Mammary epithelial cell (primary cell): ENCODE measurements at regions not wholly inside any gene's neighbourhood (a gene's known extent, or its start where the extent isn't known, plus 50 kb on each side); places are given as distances from the start of the nearest gene placed in this dataset.

Experiments used
- EZH2 ChIP-seq: IDR thresholded peaks from 2 replicates; pipeline ENCODE4 v1.6.1; 2012; ENCODE audit warnings: low read length, inconsistent platforms, borderline replicate concordance
- TF ChIP-seq, protein P1 (sequence below), 2 donors: IDR thresholded peaks in 1 of 2; conservative IDR thresholded peaks in 1 of 2; 2 replicates each; pipeline ENCODE4 v1.5.1; 2011 to 2012; ENCODE audit warnings: inconsistent platforms in 2 of 2, low read length in 2 of 2, mild to moderate bottlenecking in 2 of 2, control low read depth in 1 of 2, low read depth in 1 of 2; ENCODE audit not compliant: insufficient read depth in 1 of 2; ENCODE audit errors: extremely low read depth in 1 of 2

DNA sequence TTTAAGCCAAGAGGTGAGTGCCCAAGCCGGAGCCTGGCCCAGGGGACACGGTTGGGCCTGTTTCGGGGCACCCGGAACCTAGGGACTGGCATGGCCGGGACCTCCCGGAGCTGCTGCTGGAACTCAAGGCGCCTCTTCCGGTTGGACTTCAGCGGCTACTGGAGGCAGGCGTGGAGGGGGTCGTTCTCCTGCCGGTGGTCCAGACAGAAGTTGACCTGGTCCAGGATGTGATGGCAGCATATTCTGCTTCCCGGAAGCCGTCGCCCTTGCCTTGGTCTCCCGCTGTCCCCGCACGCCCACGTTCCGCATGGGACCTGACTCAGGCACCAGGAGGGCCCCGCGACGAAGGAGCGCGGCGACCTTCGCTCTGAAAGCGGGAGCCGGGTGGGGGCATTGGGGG is 240.8 kb downstream of the FOXA2 start:
- TF ChIP-seq, protein P1, sequence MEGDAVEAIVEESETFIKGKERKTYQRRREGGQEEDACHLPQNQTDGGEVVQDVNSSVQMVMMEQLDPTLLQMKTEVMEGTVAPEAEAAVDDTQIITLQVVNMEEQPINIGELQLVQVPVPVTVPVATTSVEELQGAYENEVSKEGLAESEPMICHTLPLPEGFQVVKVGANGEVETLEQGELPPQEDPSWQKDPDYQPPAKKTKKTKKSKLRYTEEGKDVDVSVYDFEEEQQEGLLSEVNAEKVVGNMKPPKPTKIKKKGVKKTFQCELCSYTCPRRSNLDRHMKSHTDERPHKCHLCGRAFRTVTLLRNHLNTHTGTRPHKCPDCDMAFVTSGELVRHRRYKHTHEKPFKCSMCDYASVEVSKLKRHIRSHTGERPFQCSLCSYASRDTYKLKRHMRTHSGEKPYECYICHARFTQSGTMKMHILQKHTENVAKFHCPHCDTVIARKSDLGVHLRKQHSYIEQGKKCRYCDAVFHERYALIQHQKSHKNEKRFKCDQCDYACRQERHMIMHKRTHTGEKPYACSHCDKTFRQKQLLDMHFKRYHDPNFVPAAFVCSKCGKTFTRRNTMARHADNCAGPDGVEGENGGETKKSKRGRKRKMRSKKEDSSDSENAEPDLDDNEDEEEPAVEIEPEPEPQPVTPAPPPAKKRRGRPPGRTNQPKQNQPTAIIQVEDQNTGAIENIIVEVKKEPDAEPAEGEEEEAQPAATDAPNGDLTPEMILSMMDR (conservative IDR thresholded peaks at IDR 0.05 in 1 of 2, IDR thresholded peaks at IDR 0.05 in 1 of 2; ENCODE audit: extremely low read depth in 1 of 2, insufficient read depth in 1 of 2, low read depth in 1 of 2, low read length in 2 of 2), result no peak
- TF ChIP-seq EZH2, result no peak
